Colon (tissue), 2 donors: ENCODE measurements at regions not wholly inside any gene's neighbourhood (a gene's known extent, or its start where the extent isn't known, plus 50 kb on each side); places are given as distances from the start of the nearest gene placed in this dataset.
"Not testable (repeated sequence)": the region's sequence is repeated elsewhere in the genome, so short reads cannot be mapped to it uniquely, and the experiment has no call there.

ENCODE experiments used
- FAIRE-seq: peaks from 2 replicates; lab custom pipeline; 2012; peaks lifted over from hg19 to GRCh38; lab: Jason Lieb, UNC
- donor health status: control.
- donor health status: control.

DNA sequence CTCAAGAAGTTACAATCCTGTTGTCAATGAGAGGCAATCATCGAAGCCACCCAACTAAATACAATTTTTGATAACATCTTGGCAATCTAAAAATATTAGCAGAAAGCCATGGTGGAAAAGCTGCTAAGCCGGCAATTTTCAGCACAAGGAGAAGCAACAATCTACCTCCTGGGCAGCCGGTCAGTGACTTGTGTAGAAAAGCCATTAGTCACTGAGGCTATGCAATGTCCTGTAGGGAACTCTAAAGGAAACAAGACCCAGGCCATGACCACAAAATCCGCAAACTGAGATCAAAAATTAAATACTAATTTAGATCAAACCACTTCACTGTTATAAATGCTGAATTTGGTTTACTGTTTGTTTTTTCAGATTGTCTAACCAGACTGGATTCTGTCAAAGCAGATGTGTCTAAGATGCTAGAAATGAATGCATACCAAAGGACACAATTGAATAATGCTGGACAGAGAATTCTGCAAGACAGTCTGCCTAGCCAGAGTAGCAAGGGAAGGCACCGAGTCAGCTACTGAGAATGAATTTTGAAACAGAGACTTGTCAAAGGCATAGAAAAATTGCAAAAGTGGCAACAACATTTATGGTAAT lies 384.8 kb downstream of the PRELID2 start:
- FAIRE-seq = no peak

DNA sequence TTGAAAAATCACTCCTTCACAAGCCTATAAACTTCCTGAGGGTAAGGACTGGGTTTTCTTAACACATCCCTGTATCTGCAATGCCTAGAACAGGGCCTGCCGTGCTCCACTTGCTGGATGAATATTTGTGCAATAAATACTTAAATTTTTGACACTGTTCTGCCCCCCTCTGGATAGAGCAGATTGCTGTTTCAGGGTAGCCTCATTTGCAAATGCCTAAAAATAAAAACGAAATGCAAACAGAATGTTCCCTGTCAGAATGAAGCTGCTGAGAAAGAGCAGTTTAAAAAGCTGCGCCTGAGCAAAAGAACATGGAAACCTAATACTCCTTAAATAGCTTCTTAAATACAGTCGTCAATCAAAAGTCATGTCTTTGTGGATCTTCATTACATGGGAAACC lies 385.3 kb downstream of the PRELID2 start:
- FAIRE-seq = no peak

DNA sequence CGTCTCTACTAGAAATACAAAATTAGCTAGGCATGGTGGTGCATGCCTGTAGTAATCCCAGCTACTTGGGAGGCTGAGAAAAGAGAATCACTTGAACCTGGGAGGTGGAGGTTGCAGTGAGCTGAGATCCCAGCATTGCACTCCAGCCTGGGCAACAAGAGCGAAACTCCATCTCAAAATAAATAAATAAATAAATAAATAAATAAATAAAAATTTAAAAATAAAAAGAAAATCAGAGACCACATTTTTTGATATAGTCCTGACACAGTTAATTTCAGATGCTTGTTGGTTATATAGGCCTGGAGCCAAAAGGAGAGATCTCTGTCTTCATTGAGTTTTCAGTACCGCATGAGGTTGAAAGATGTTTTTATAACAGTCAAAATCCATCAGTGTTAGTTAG lies 388.3 kb downstream of the PRELID2 start:
- not testable (repeated sequence) for FAIRE-seq

DNA sequence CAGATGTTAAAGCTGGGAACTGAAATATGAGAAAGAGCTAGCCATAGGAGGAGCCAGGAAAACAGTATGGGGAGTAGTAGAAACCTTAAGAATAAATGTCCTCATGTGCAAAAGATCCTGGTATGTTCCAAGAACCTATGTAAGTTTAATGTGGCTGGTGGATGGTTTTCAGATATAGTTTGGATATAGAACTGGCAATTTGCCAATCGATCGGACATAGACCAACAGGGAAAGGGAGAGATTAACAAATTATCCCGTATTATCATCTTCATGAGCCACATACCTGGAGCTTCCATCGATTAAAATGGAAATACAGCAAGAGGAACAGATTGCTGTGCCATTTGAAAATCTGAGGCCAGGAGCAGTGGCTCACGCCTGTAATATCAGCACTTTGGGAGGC lies 388.7 kb downstream of the PRELID2 start:
- FAIRE-seq = no peak

DNA sequence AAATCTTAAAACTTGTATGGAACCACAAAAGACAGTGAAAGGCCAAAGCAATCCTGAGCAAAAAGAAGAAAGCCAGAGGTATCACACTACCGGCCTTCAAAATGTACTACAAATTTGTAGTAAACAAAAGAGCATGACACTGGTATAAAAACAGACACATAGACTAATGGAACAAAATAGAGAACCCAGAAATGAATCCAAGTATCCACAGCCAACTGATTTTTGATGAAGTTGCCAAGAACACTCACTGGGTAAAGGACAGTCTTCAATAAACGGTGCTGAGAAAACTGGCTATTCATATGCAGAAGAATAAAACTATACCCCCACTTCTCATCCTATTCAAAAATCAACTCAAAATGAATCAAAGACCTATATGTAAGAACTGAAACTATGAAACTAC lies 390.1 kb downstream of the PRELID2 start:
- FAIRE-seq = no peak

DNA sequence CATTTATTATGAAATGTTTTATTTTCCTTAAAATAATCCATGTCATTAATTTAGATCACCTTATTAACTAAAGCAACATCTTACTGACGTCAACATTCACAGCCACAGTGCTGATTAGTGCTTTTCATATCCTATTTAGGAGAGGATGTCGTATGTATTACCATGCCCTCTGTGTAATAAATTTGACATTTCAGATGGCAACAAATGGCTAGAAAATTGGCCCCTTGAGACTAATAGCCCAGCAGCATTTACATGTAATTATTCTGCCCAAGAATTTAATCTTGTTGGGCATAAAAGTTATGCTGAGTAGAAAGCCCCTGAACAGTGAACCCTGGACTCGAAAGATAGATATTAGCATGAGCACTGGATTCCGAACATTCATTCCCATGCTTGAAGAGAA lies 391.2 kb downstream of the PRELID2 start:
- FAIRE-seq = no peak

DNA sequence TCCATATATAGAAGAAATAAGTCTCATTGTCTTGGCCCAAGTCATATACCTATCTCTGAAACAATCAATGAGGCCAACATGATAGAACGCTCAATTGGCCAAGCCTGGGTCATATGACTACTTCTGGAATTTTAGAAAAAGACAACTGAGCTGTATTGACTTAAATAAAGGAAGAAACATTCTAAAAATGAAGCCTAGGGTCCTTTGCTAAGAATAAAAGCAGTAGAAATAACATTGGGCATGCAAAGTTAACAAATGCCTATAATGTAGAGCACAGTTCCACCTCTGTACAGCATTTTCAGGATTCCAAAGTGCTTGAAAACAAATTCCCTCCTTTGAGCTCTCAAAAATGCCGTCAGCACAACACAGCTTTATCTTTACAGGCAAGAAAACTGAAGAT lies 391.8 kb downstream of the PRELID2 start:
- no peak for FAIRE-seq

DNA sequence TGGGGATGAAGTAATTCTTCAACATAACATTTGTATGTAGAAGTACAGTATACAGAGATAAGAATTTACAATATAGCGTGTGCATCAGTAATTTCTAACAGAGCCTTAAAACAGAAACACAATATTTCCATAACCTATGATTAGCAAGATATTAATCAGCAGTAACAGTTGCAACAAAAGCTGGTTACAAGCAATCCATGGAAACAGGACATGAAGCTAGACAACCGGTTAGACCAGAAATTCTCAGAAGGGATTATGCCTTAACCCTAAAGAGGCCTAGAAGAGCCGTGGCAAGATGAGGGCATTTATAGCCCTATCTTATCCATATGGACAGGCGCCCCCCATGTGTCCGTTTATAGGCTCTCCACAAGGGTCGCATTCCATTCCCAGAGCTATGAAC lies 392.5 kb downstream of the PRELID2 start:
- FAIRE-seq = not testable (repeated sequence)

DNA sequence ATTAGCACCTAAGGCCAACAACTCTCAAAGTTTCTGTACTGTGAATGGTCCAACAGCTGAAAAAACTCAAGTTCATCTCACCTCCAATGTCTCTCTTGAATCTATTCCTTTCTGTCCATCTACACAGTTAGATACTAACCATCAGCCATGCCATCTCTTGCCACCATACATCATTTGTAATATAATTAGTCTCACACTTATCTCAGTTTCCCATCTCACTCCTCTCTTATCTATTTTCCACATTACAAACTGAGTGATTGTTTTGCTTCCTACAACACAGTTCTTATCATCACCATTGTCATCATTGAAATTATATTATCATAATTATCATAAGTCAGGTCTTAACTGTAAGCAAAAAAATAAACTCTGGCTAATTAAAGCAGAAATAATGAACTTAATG lies 393.9 kb downstream of the PRELID2 start:
- FAIRE-seq = no peak

DNA sequence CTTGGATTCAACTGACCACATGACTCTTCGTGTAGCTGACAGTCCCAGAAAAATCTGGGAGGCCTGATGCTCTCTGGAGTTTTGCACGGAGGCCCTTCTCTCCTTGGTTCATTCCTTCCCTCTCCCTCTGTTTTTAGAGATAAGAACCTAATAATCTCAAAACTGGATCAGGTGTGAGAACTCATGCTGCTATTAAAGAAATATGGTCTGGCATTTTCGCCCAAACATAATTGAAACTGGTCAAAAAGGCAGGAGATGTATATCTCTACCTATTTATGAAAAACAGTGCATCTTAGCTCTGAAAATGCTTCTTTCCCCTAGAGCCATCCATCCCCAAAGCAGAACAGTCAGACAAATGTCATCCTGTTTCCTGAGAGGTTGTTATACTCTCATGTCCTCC lies 397.5 kb downstream of the PRELID2 start:
- no peak for FAIRE-seq

DNA sequence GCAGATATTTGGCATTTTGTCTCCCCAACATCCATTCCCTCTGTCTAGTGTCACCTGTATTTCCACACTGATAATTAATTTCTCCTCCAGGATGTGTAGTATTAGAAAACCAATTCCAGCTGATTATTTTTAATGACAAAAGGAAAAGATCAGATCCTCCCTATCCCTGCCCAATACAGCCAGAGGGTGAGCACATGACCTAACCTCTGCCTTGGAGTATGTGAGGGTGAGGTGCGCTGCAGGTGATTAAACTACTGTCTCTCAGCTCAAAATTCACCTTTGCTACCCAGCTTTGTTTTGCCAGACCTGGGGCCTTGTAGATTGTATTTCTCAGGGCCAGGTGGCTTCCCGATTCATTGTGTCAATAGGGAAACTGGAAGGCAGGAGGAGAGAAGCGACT lies 402.1 kb downstream of the PRELID2 start:
- FAIRE-seq = no peak

DNA sequence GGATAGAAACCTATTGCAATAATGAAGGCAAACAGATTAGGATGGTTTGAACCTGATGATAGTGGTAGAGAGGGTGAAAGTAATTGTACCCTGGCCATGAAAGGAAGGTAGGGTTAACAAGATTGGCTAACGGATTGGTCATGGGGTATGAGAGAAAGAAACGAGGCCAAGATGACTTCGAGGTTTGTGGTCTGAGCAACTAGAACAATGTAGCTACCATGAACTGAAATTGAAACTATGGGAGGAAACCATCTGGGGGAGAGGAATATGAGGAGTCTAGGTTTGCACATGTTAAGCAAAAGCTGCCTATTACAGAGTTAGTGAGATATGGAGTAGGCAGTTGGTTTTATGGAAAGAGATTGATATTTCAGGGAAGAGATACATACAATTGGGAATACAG lies 406.0 kb downstream of the PRELID2 start:
- FAIRE-seq = no peak

DNA sequence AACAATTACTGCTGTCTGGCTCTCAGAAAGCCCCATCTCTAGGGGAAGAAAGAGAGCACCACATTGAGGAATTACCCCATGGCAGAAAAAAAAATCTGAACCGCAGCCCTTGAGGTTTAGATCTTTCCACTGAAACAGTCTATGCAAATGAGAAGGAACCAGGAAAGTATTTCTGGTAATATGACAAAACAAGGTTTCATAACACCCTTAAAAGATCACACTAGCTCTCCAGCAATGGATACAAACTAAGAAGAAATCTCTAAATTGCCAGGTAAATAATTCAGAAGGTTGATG lies 427.1 kb downstream of the PRELID2 start:
- FAIRE-seq = no peak

DNA sequence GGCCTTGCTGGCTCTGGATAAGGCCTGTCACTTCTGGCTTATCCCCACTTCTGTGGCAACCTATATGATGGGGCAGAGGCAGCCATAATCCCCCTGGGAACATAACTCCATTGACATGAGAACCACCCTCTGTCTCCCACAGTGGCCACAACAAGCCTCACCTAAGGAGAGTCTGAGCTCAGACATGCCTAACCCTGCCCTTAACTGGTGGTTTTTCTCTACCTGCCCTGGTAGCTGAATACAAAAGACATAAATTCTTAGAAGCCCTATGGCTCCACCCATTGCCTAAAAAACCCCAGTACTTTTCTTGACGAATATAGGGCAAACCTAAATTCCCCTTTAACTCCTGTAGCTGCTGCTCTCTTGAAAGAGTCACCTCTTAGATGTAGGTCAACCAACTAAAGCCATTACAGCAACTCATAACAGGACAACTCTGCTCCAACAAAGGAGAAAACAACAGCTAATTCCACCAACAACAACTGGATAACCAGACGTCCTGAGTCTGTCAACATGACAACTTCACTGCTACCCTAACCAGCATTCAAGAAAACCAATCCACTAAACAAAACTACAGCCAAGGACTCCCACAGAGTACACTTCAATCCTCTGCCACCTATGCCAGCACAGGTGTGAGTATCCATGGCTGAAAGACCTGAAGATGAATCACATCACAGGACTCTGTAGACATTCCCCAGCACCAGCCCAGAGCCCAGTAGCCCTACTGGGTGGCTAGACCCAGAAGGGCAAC lies 427.7 kb downstream of the PRELID2 start:
- FAIRE-seq = no peak

DNA sequence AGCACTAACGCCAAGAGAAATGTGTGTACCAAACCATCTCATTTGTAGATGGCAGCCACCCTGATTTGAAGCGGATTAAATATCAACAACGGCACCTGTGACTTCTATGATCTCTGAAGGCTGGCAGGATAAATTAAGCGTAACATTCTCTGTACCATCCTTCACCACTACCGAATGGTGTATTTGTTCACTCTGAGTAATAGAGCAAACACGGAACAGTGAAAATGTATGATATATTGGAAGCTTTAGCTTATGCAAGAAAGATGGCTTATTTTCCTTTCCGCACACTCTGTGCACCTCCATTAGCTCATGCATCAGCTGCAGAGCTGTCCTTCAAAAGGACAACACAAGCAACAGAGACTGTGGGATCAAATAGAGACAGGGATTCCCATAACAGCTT lies 431.1 kb downstream of the PRELID2 start:
- FAIRE-seq = no peak

DNA sequence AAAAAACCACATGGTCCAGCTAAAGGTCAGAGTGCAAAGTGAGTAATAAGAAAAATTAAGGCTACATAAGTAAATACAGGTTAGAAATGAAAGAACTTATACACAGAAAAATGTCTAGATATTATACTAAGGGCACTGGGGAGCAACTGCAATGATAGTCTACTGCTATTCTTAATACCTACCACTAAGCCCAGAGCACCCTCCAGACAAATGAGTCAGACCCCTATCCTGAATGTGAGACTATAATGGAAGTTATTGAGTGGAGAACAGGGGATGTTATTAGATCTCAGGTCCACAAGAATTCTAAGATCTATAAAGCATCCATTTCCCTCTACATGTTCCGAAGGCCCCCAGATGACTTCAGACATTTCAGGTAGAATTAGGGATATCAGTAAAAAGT lies 438.3 kb downstream of the PRELID2 start:
- no peak for FAIRE-seq

DNA sequence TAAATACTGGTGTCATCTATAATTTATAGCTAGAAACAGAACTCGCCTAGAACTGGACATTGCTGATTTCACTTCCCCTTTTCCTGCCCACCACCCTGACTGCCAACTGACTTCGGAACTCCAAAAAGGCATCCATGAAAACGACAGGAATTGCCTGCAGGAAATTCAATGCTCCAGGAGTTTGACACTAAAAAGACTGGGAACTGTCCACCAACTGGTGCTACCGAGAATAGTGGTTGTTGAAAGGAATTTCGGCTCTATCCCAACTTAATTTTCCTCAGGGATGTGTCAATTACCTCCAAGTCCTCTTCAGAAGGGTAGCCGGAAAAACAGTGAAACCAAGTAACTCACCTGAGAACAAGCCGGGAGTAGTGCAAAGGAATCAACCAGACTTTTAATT lies 440.0 kb downstream of the PRELID2 start:
- FAIRE-seq = not testable (repeated sequence)

DNA sequence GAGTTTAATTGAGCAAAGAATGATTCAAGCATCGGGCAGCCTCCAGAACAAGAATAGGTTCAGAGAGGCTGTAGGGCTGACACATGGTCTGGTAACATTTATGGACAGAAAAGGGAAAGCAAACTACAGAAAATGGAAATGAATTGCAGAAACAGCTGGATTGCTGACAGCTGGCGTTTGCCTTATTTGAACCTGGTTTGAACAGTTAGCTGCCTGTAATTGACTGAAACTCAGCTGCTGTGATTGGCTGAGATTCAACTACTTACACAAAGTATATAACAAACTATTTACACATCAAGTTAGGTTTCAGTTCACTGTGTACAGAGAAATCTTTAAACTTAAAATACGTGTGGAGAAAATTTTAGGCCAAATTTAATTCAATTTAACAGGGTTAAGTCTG lies 441.7 kb downstream of the PRELID2 start:
- FAIRE-seq = no peak

DNA sequence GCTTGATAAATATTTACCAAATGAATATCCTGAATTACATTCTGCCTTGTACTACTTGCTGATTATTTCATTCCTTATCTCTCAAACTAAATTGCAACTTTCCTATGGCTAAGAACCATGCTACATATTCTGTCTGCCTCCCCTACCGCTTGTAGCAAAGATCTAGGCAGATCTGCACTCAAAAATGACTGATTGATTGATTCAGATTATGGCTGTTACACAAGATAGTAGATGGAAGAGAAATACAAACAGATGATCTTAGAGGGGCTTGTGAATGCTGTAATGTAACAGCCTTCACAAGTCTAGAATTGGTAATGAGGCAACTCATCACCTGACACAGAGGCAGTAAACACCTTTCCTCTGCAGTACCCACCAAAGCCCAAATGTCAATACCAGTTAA lies 446.1 kb downstream of the PRELID2 start:
- FAIRE-seq = no peak

DNA sequence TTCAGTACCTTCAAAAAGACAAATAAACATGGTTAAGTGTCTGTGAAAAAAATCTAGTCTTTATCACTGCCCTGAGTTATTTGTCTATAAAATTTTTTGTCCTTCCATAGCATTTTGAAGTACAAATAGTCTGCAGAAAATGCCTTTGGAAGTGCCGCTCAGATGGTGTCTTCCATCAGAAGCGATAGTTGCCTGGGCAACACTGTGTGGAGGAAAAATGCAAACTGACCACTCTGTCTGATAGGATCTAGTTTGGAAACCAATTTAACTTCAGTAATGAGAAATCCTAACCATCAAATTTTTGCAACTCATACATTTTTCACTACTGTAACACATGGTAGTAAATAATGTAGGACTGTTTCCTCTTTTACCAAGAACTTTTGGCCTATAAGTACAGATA lies 449.9 kb downstream of the PRELID2 start:
- FAIRE-seq = no peak

DNA sequence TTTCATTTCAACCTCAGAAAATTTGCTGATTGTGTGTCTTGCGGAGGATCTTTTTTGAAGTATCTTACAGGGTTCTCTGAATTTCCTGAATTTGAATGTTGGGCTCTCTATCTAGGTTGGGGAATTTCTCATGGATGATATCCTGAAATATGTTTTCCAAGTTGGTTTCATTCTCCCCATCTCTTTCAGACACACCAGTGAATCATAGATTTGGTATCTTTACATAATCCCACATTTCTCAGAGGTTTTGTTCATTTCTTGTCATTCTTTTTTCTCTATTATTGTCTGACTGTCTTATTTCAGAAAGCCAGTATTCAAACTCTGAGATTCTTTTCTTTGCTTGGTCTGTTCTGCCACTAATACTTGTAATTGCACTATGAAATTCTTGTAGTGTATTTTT lies 456.9 kb downstream of the PRELID2 start:
- FAIRE-seq = no peak

DNA sequence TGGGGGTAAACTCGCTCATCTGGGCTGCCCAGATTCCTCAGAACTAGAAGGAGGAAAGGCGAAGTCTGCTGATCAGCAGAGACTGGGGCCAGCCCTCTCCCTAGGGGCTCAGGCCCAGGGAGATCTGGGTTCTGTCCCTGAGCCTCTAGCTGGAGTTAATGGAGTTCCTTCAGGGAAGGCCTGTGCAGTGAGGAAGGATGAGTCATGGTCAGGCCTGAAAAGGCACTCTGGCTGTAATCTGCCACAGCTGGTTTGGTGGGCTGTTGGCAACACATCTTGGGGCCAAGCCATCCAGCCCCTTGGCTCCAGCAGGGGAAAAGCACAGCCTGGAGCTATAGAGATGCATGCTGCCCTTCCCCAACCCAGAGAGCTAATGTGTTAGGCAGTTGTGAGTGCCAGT lies 459.6 kb downstream of the PRELID2 start:
- FAIRE-seq = no peak

DNA sequence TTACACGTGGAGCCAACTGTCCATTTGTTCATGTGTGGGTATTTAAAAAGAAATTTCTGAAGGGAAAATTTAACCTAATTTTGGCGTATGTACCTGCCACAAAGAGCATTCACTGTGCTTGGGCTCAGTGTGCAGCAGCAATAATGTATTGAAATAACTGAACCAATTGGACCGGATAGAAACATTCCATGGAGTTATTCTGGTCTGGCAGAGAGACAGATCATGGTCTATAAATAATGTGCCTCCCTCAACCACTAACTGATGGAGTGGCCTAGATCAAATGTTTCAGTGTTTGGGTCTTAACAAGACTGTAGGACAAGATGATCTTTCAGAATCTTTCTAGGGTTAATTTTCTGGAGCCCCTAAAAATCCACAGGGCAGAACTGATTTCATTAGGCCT lies 469.7 kb downstream of the PRELID2 start:
- no peak for FAIRE-seq

DNA sequence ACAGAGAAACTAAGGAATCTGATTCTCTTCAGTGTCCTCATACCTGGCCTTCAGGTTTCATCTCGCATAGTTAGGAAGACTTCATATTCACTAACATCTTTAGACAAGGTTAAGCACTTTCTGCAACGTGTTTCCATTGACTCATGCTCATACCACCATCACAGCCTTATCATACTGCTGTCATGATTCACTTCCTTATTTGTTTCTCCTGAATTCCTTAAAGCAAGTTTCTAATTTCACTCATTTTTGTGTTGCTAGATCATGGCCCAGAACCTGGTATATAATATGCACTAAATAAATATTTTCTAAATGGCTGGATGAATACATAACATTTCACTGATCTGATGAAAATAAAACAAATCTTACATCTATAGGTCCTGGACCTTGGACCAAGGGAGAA lies 472.9 kb downstream of the PRELID2 start:
- no peak for FAIRE-seq

DNA sequence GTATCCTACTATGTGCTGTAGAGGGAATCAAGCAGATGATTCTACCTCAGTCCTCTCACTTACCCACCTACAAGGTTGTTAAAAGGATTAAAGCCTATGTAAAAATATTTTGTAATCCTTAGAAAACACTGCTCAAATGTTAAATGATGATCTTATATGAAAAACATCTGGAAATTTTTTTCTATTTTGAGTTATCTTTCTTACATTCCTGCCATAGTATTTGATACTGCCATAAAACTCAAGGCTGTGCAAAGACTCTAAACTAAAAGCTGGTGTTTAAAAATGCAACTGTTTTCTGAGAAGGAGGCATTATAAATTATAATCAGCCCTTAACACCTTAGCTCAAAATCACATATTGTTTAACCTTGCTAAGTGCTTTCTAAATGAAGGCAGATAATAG lies 474.2 kb downstream of the PRELID2 start:
- no peak for FAIRE-seq
